ENCODE measurements at regions not wholly inside any gene's neighbourhood (a gene's known extent, or its start where the extent isn't known, plus 50 kb on each side); places are given as distances from the start of the nearest gene placed in this dataset.

DNA sequence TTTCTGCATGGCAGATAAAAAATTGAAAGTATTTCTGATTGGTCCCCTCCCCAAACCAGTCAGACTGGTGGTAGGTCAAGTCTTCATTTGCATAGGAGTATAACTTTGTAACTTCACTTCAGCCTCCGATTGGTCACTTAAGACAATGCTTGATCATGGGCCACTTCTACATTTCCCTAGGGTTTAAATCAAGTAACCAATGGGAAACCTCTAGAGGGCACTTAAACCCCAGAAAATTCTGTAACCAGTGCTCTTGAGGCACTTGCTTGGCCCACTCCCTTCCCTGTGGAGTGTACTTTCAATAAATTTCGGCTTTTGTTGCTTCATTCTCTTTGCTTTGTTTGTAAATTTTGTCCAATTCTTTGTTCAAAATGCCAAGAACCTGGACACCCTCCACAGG lies 225.5 kb downstream of the ARPP21 start:
- H3K4me3 ChIP-seq, result no peak overlapping the region
- DNase-seq, result no peak
- no peaks in the 10 kb centered on the region for H3K4me1 ChIP-seq
- no peaks in the 10 kb centered on the region for H3K9me3 ChIP-seq
- H3K36me3 ChIP-seq, result no peaks in the 10 kb centered on the region
- no peaks in the 10 kb centered on the region for H3K27me3 ChIP-seq (replicated peaks in 1 of 7)
- TF ChIP-seq POLR2AphosphoS5 (IDR thresholded peaks at IDR 0.05) (no peak), CTCF (IDR thresholded peaks at IDR 0.05 in 8 of 11, conservative IDR thresholded peaks at IDR 0.05 in 3 of 11) (no peak), POLR2A (IDR thresholded peaks at IDR 0.05) (no peak)
- 75 to 92% (median 81%) methylated on average over 2 of the region's 2 CpGs for WGBS, 5 donors
- intact Hi-C loops (cut with DNase I; ENCODE audit: low total_unique reads), result no loop called here
- H3K27ac ChIP-seq, result no peak overlapping the region

DNA sequence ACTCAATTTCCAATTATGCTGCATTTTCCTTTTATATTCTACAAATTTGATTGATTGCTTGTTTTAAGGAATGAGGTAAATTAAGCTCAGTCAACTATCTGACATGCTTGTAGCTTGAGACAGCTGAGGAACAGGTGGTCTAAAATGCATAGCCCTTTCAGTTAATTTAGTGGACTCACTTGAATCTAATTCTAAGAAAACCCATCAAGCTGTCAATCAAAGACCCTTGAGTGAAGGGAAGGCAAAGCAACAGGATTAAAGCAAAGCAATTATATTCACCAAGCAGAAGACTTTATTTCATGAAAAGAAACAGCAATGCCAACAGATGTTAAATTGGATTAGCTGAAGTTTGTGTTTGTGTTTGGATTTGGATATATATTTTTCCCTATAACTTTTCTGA lies 228.5 kb downstream of the ARPP21 start:
- Histone ChIP-seq H3K27me3 (replicated peaks in 1 of 7) (no peaks in the 10 kb centered on the region), H3K4me3 (no peak overlapping the region), H3K4me1 (no peaks in the 10 kb centered on the region), H3K9me3 (no peaks in the 10 kb centered on the region), H3K36me3 (no peaks in the 10 kb centered on the region), H3K27ac (no peak overlapping the region)
- intact Hi-C loops (cut with DNase I; ENCODE audit: low total_unique reads), result no loop called here
- TF ChIP-seq POLR2A (IDR thresholded peaks at IDR 0.05), result no peak
- no peak for TF ChIP-seq CTCF (IDR thresholded peaks at IDR 0.05 in 8 of 11, conservative IDR thresholded peaks at IDR 0.05 in 3 of 11)
- no peak for TF ChIP-seq POLR2AphosphoS5 (IDR thresholded peaks at IDR 0.05)
- no peak for DNase-seq

- intact Hi-C loops (cut with DNase I; ENCODE audit: low total_unique reads), result no loop called here
- H3K4me1 ChIP-seq, result no peaks in the 10 kb centered on the region
- no peaks in the 10 kb centered on the region for H3K36me3 ChIP-seq
- no peaks in the 10 kb centered on the region for H3K27me3 ChIP-seq (replicated peaks in 1 of 7)
- no peak overlapping the region for H3K4me3 ChIP-seq
- H3K27ac ChIP-seq, result no peak overlapping the region
- H3K9me3 ChIP-seq, result no peaks in the 10 kb centered on the region
- no peak for TF ChIP-seq POLR2A (IDR thresholded peaks at IDR 0.05)
- TF ChIP-seq CTCF (IDR thresholded peaks at IDR 0.05 in 8 of 11, conservative IDR thresholded peaks at IDR 0.05 in 3 of 11), result no peak
- TF ChIP-seq POLR2AphosphoS5 (IDR thresholded peaks at IDR 0.05), result no peak
- 64 to 80% (median 77%) methylated on average over 4 of the region's 4 CpGs for WGBS, 5 donors
- DNase-seq, result no peak
Observed at GRCh38 chr3:35871009-35871408, 231.7 kb downstream of the ARPP21 start.

GRCh38 chr3:35883929-35884328 lies 244.6 kb downstream of the ARPP21 start:
- WGBS, 5 donors, result 56 to 86% (median 63%) methylated on average over 1 of the region's 1 CpG
- intact Hi-C loops (cut with DNase I; ENCODE audit: low total_unique reads), result no loop called here

More at GRCh38 chr3:35883929-35884328, 244.6 kb downstream of the ARPP21 start:
- no peak for TF ChIP-seq POLR2A (IDR thresholded peaks at IDR 0.05)
- no peak for TF ChIP-seq CTCF (IDR thresholded peaks at IDR 0.05 in 8 of 11, conservative IDR thresholded peaks at IDR 0.05 in 3 of 11)
- no peak for TF ChIP-seq POLR2AphosphoS5 (IDR thresholded peaks at IDR 0.05)
- Histone ChIP-seq H3K36me3 (no peaks in the 10 kb centered on the region), H3K4me1 (no peaks in the 10 kb centered on the region), H3K27ac (no peak overlapping the region), H3K4me3 (no peak overlapping the region), H3K27me3 (replicated peaks in 1 of 7) (no peaks in the 10 kb centered on the region), H3K9me3 (peaks cover 0 to 27% (median 23%) of the 10 kb centered on the region in 8 donors)
- DNase-seq, result no peak
